HEK293T (cell line): ENCODE measurements at regions not wholly inside any gene's neighbourhood (a gene's known extent, or its start where the extent isn't known, plus 50 kb on each side); places are given as distances from the start of the nearest gene placed in this dataset.

Source experiments
- CTCF ChIA-PET: fragments of 350-600 bp; formaldehyde crosslinking; extraction: SDS; loops from one replicate; lab custom pipeline; 2021; ENCODE audit warnings: antibody characterized with exemption, inconsistent platforms; lab: Yijun Ruan, JAX
- POLR2A ChIA-PET: fragments of 350-600 bp; formaldehyde crosslinking; extraction: SDS; loops from one replicate; lab custom pipeline; 2020; ENCODE audit warnings: antibody characterized with exemption, inconsistent platforms; lab: Yijun Ruan, JAX
- DNase-seq: peaks from one replicate; pipeline ENCODE4 v3.0.0; 2012; ENCODE audit warnings: mixed read lengths; ENCODE audit errors: extremely low spot score
- ARNT ChIP-seq: fragments of 450-650 bp; IDR thresholded peaks from 2 replicates; pipeline ENCODE4 v1.6.1; 2017; ENCODE audit warnings: mild to moderate bottlenecking
- BHLHE40 ChIP-seq: fragments of 450-650 bp; IDR thresholded peaks from 2 replicates; pipeline ENCODE4 v1.6.1; 2016; ENCODE audit warnings: mild to moderate bottlenecking, moderate library complexity, borderline replicate concordance
- CTBP1 ChIP-seq: fragments of 450-650 bp; IDR thresholded peaks from 2 replicates; pipeline ENCODE4 v1.6.1; 2016; ENCODE audit warnings: borderline replicate concordance
- ELF4 ChIP-seq: fragments of 450-650 bp; IDR thresholded peaks from 2 replicates; pipeline ENCODE4 v1.6.1; 2017; ENCODE audit warnings: antibody characterized with exemption
- FOXA1 ChIP-seq: fragments of 450-650 bp; IDR thresholded peaks from 2 replicates; pipeline ENCODE4 v1.6.1; 2016; ENCODE audit warnings: mild to moderate bottlenecking
- FOXK2 ChIP-seq: fragments of 450-650 bp; IDR thresholded peaks from 2 replicates; pipeline ENCODE4 v1.6.1; 2016; ENCODE audit warnings: mild to moderate bottlenecking
- FOXM1 ChIP-seq: fragments of 450-650 bp; IDR thresholded peaks from 2 replicates; pipeline ENCODE4 v1.6.1; 2017; ENCODE audit warnings: mild to moderate bottlenecking, borderline replicate concordance
- HDGF ChIP-seq: fragments of 450-650 bp; IDR thresholded peaks from 2 replicates; pipeline ENCODE4 v1.6.1; 2017; ENCODE audit warnings: antibody characterized with exemption, borderline replicate concordance
- L3MBTL2 ChIP-seq: fragments of 450-650 bp; conservative IDR thresholded peaks from 2 replicates; pipeline ENCODE4 v1.6.1; 2016; ENCODE audit warnings: mild to moderate bottlenecking
- LEF1 ChIP-seq: fragments of 450-650 bp; IDR thresholded peaks from 2 replicates; pipeline ENCODE4 v1.6.1; 2017; ENCODE audit warnings: mild to moderate bottlenecking, borderline replicate concordance
- NFRKB ChIP-seq: fragments of 450-650 bp; IDR thresholded peaks from 2 replicates; pipeline ENCODE4 v1.6.1; 2016; ENCODE audit warnings: mild to moderate bottlenecking, moderate library complexity
- SP1 ChIP-seq: fragments of 450-650 bp; IDR thresholded peaks from 2 replicates; pipeline ENCODE4 v1.6.1; 2017
- SUZ12 ChIP-seq: fragments of 450-650 bp; IDR thresholded peaks from 2 replicates; pipeline ENCODE4 v1.6.1; 2016; ENCODE audit warnings: mild to moderate bottlenecking
- TARDBP ChIP-seq: fragments of 450-650 bp; IDR thresholded peaks from 2 replicates; pipeline ENCODE4 v1.6.1; 2016
- ZNF384 ChIP-seq: fragments of 450-650 bp; IDR thresholded peaks from 2 replicates; pipeline ENCODE4 v1.6.1; 2016
- TF ChIP-seq, protein P1 (sequence below): fragments of 450-650 bp; IDR thresholded peaks from 2 replicates; pipeline ENCODE4 v1.6.1; 2016

- TF ChIP-seq SP1 (no peak), TARDBP (no peak), SUZ12 (no peak), HDGF (no peak), FOXM1 (no peak)
- ChIA-PET CTCF (no interaction called here), POLR2A (no interaction called here)
- DNase-seq = no peak
These were observed 562.1 kb upstream of the ADGRL3 start for GRCh38 chr4:60637976-60638375.

DNA sequence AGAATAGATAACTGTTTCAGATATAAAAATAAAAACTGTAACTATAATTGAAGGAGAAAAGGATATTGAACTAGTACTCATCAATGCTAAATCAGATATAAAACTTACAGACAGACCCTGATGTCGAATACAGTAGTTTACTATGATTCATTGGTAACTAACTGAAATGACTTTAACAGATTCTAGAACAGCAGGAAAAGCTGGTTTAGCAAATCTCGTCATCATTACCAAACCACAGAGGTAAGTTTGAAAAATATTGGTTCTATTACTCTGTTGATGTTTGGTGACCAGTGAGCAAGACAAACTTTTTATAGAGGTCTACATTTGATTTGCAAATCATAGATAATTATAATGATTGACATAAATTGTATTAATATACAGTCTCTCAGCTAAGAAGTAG, 551.4 kb upstream of the ADGRL3 start:
- TF ChIP-seq NFRKB (no peak), FOXM1 (no peak), BHLHE40 (no peak), HDGF (no peak), CTBP1 (no peak), FOXA1 (no peak)
- ChIA-PET POLR2A (no interaction called here), CTCF (no interaction called here)
- no peak for DNase-seq

DNA sequence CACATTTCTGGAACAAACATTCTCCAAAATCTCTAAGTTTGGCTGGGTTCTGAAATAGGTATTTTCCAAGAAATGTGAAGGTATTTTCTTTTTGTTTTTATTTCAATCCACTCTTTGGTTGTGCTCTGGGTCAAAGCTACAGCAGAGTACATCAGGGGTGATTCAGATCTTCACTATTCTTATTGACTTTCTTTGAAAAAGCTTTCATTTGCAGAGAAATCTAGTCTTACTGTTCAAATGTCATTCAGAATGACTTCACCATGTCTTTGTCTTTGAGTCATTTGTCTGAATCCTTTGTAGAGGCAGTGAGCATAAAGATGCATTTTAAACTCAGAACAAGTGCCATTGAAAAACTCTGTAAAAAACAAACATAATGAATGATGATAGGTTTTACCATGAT, 547.2 kb upstream of the ADGRL3 start:
- no peak for DNase-seq
- TF ChIP-seq, protein P1, sequence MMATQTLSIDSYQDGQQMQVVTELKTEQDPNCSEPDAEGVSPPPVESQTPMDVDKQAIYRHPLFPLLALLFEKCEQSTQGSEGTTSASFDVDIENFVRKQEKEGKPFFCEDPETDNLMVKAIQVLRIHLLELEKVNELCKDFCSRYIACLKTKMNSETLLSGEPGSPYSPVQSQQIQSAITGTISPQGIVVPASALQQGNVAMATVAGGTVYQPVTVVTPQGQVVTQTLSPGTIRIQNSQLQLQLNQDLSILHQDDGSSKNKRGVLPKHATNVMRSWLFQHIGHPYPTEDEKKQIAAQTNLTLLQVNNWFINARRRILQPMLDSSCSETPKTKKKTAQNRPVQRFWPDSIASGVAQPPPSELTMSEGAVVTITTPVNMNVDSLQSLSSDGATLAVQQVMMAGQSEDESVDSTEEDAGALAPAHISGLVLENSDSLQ = no peak
- no peak for TF ChIP-seq CTBP1
- TF ChIP-seq L3MBTL2 = no peak
- no peak for TF ChIP-seq TARDBP
- TF ChIP-seq BHLHE40 = no peak
- no peak for TF ChIP-seq ELF4
- TF ChIP-seq HDGF = no peak
- no peak for TF ChIP-seq FOXA1
- TF ChIP-seq ARNT = no peak
- TF ChIP-seq LEF1 = no peak
- no peak for TF ChIP-seq FOXM1
- no peak for TF ChIP-seq FOXK2
- ChIA-PET POLR2A (no interaction called here), CTCF (no interaction called here)

GRCh38 chr4:60655356-60655755, 544.8 kb upstream of the ADGRL3 start:
- no peak for DNase-seq
- POLR2A ChIA-PET = no interaction called here
- TF ChIP-seq, protein P1 = no peak
- no peak for TF ChIP-seq SP1
- no peak for TF ChIP-seq ELF4
- no peak for TF ChIP-seq SUZ12
- TF ChIP-seq NFRKB = no peak
- TF ChIP-seq FOXA1 = no peak

GRCh38 chr4:60656171-60656570, 544.0 kb upstream of the ADGRL3 start:
- TF ChIP-seq TARDBP (no peak), CTBP1 (no peak), ZNF384 (no peak), ARNT (no peak), SP1 (no peak), L3MBTL2 (no peak), FOXM1 (no peak), FOXA1 (no peak), BHLHE40 (no peak), FOXK2 (no peak), NFRKB (no peak), LEF1 (no peak), ELF4 (no peak), HDGF (no peak), SUZ12 (no peak)
- TF ChIP-seq, protein P1 = no peak
- ChIA-PET POLR2A (no interaction called here), CTCF (no interaction called here)
- DNase-seq = no peak

More at GRCh38 chr4:60655356-60655755, 544.8 kb upstream of the ADGRL3 start:
- CTCF ChIA-PET = no interaction called here

GRCh38 chr4:60657041-60657440, 543.1 kb upstream of the ADGRL3 start:
- no peak for TF ChIP-seq SP1
- no peak for TF ChIP-seq NFRKB
- TF ChIP-seq BHLHE40 = no peak
- no peak for TF ChIP-seq FOXM1
- TF ChIP-seq TARDBP = no peak
- TF ChIP-seq ELF4 = no peak
- TF ChIP-seq CTBP1 = no peak
- no peak for TF ChIP-seq LEF1
- no peak for TF ChIP-seq L3MBTL2
- TF ChIP-seq HDGF = no peak
- no peak for TF ChIP-seq FOXA1
- TF ChIP-seq ZNF384 = no peak
- no peak for TF ChIP-seq FOXK2
- TF ChIP-seq ARNT = no peak
- TF ChIP-seq, protein P1 = no peak
- no peak for TF ChIP-seq SUZ12
- CTCF ChIA-PET = no interaction called here
- DNase-seq = no peak
- POLR2A ChIA-PET = no interaction called here
